NCI-H524 (cell line): ENCODE measurements at regions not wholly inside any gene's neighbourhood (a gene's known extent, or its start where the extent isn't known, plus 50 kb on each side); places are given as distances from the start of the nearest gene placed in this dataset.

Experiments
- DNase-seq, 2 experiments: peaks; one replicate each; lab custom pipeline; 2025; lab: John Stamatoyannopoulos, UW

GRCh38 chr6:44500074-44500473 lies 112.6 kb downstream of the CDC5L start:
- DNase-seq, result no peak

GRCh38 chr6:44503471-44503870 lies 116.0 kb downstream of the CDC5L start:
- DNase-seq, result no peak

- DNase-seq, result no peak
Observed at GRCh38 chr6:44504301-44504791, 116.8 kb downstream of the CDC5L start.

GRCh38 chr6:44505751-44506150 lies 118.2 kb downstream of the CDC5L start:
- DNase-seq, result no peak

GRCh38 chr6:44507014-44507413 lies 119.5 kb downstream of the CDC5L start:
- no peak for DNase-seq

- DNase-seq, result no peak
Observed at GRCh38 chr6:44508646-44509045, 121.1 kb downstream of the CDC5L start.

- DNase-seq, result no peak
Observed at GRCh38 chr6:44511126-44511525, 123.6 kb downstream of the CDC5L start.

- DNase-seq, result no peak
Observed at GRCh38 chr6:44512868-44513741, 125.6 kb downstream of the CDC5L start.

GRCh38 chr6:44514085-44514484 lies 126.6 kb downstream of the CDC5L start:
- DNase-seq, result no peak

- no peak for DNase-seq
Observed at GRCh38 chr6:44514576-44515193, 127.2 kb downstream of the CDC5L start.

GRCh38 chr6:44522871-44523270 lies 135.4 kb downstream of the CDC5L start:
- no peak for DNase-seq

GRCh38 chr6:44524476-44525227 lies 137.1 kb downstream of the CDC5L start:
- DNase-seq, result no peak

- DNase-seq, result no peak
Observed at GRCh38 chr6:44525761-44526351, 138.3 kb downstream of the CDC5L start.

- no peak for DNase-seq
Observed at GRCh38 chr6:44527181-44527580, 139.7 kb downstream of the CDC5L start.

- no peak for DNase-seq
Observed at GRCh38 chr6:44527583-44528369, 140.3 kb downstream of the CDC5L start.

- no peak for DNase-seq
Observed at GRCh38 chr6:44528370-44528644, 140.8 kb downstream of the CDC5L start.

GRCh38 chr6:44528716-44529115 lies 141.2 kb downstream of the CDC5L start:
- no peak for DNase-seq

- no peak for DNase-seq
Observed at GRCh38 chr6:44529146-44529905, 141.8 kb downstream of the CDC5L start.

GRCh38 chr6:44530209-44530909 lies 142.9 kb downstream of the CDC5L start:
- no peak for DNase-seq

GRCh38 chr6:44530910-44531234 lies 143.4 kb downstream of the CDC5L start:
- DNase-seq, result no peak
